ENCODE measurements at regions not wholly inside any gene's neighbourhood (a gene's known extent, or its start where the extent isn't known, plus 50 kb on each side); places are given as distances from the start of the nearest gene placed in this dataset.

DNA sequence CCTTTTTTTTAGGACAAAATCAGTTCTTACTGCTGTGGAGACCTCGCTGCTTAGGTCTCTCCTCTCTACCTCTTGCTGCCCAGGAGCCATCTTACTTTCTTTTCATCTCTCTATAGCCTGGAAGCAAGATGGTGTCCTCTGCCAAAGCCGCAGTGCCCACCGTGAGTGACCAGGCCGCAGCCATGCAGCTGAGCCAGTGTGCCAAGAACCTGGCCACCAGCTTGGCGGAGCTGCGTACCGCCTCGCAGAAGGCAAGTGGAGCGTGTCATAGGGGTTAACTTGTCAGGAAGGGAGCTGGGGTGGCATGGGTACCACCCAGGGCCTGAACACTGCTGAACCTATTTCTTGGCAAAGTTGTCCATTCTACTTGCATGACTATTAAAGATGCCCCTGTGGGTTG is 320.3 kb upstream of the TPM1 start:
- DNase-seq (ENCODE audit: low spot score): no peak
- Mint-ChIP-seq H3K9me3 (no peaks in the 10 kb centered on the region), H3K27ac (no peak overlapping the region), H3K4me1 (ENCODE audit: low read depth) (no peaks in the 10 kb centered on the region), H3K27me3 (ENCODE audit: low read depth) (no peaks in the 10 kb centered on the region), H3K36me3 (ENCODE audit: low read depth) (no peaks in the 10 kb centered on the region), H3K4me3 (no peak overlapping the region)

DNA sequence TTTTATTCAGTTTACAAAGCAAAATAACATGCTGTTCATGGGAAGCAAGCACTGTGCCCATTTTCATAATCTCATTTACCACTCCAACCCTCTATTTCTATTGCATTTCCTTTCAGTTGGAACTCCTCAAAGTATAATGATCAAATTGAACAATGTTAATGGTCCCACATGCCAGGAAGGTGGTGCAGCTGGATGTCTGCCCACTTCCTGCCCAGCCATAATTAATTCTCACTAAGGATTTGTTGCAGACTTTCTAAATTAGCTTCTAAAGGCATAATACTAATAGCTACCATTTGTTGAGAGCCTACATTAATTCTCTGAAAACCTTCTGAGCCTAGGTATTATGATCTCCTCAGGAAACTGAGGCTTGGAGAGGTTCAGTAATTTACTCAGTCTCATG is 316.1 kb upstream of the TPM1 start:
- no peaks in the 10 kb centered on the region for H3K4me1 Mint-ChIP-seq (ENCODE audit: low read depth)
- no peak for DNase-seq (ENCODE audit: low spot score)
- no peak overlapping the region for H3K27ac Mint-ChIP-seq
- no peaks in the 10 kb centered on the region for H3K9me3 Mint-ChIP-seq
- H3K36me3 Mint-ChIP-seq (ENCODE audit: low read depth): no peaks in the 10 kb centered on the region
- peaks cover 11% of the 10 kb centered on the region for H3K27me3 Mint-ChIP-seq (ENCODE audit: low read depth)
- no peak overlapping the region for H3K4me3 Mint-ChIP-seq

DNA sequence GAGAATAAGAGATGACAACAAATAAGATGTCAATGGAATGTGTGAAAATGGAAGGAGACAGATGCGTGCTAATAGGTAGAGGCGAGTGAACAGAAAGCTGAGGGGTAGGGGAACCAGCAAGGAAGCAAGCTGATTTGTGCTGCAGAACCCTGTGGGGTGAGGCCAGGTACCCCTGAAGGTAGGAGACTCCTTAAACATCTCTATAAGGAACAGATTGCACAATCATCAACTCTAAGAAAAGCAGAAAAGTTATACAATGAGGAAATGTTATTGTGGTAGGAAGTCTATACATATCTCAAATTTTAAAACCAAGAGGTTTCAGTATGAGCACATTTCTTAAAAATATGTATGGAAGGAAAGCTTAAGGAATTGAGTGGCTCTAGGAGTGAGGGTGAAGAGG is 315.0 kb upstream of the TPM1 start:
- Mint-ChIP-seq H3K4me3 (no peak overlapping the region), H3K9me3 (no peaks in the 10 kb centered on the region), H3K4me1 (ENCODE audit: low read depth) (no peaks in the 10 kb centered on the region), H3K27me3 (ENCODE audit: low read depth) (peaks cover 11% of the 10 kb centered on the region), H3K27ac (no peak overlapping the region), H3K36me3 (ENCODE audit: low read depth) (no peaks in the 10 kb centered on the region)
- no peak for DNase-seq (ENCODE audit: low spot score)

DNA sequence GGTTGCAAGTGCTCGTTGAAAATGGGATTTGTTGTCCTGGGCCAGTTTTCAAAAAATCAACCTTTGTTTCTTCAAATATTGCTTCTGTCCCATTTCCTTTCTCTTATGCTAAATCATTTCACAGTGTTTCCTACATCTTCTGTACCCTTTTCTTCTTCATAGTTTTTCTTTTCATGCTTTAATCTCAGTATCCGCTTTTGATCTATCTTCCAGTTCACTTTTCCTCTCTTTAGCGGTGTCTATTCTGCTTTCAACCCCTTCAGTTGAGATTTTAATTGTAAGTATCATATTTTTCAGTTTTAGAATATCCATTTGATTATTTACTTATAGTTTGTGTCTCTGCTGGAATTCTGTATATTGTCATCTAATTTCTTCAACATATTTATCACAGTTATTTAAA is 311.7 kb upstream of the TPM1 start:
- H3K4me1 Mint-ChIP-seq (ENCODE audit: low read depth): no peaks in the 10 kb centered on the region
- H3K27me3 Mint-ChIP-seq (ENCODE audit: low read depth): peaks cover 11% of the 10 kb centered on the region
- H3K4me3 Mint-ChIP-seq: no peak overlapping the region

DNA sequence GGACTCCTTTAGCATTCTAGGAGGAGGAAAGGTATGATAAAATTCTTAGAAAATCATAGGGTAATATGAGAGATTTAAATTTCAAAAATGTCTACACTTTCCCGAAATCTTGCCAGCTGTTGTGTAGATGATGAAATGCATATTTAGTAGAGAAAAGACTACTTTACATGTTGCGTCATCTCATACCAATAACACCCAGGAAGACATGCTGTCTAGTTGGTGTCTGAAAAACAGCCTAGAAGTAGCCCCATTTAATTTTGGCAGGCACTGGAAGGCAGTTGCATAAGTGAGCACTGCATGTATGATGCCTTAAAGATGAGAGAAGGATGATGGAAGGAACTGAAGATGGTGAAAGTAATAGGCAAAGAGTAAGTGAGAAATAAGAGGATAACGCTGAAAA is 310.5 kb upstream of the TPM1 start:
- Mint-ChIP-seq H3K9me3 (no peaks in the 10 kb centered on the region), H3K4me1 (ENCODE audit: low read depth) (no peaks in the 10 kb centered on the region), H3K4me3 (no peak overlapping the region), H3K27me3 (ENCODE audit: low read depth) (peaks cover 11% of the 10 kb centered on the region), H3K27ac (no peak overlapping the region), H3K36me3 (ENCODE audit: low read depth) (no peaks in the 10 kb centered on the region)
- no peak for DNase-seq (ENCODE audit: low spot score)

More for the DNA sequence above, 311.7 kb upstream of the TPM1 start:
- H3K9me3 Mint-ChIP-seq: no peaks in the 10 kb centered on the region
- no peak for DNase-seq (ENCODE audit: low spot score)
- H3K27ac Mint-ChIP-seq: no peak overlapping the region
- no peaks in the 10 kb centered on the region for H3K36me3 Mint-ChIP-seq (ENCODE audit: low read depth)

DNA sequence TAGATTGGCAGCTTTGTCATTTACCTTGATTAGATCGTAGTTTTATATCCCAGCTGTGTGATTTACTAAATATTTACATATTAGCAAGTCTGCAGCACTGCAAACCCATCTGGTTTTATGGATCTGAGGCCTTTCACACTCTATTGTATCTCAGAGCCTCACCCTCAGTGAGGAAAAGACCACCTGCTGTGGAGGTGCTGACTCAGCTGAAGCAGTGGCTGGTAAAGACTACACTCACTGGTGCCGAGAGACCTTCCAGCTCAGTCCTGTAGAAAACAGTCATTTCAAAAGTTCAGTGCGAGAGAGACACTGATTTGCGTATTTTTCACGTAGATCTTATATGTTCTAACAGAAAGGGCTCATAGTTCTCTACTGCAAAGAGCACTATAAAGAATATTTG is 307.8 kb upstream of the TPM1 start:
- H3K4me1 Mint-ChIP-seq (ENCODE audit: low read depth): no peaks in the 10 kb centered on the region
- DNase-seq (ENCODE audit: low spot score): no peak
- H3K27ac Mint-ChIP-seq: no peak overlapping the region
- peaks cover 3% of the 10 kb centered on the region for H3K27me3 Mint-ChIP-seq (ENCODE audit: low read depth)
- no peak overlapping the region for H3K4me3 Mint-ChIP-seq
- no peaks in the 10 kb centered on the region for H3K9me3 Mint-ChIP-seq
- H3K36me3 Mint-ChIP-seq (ENCODE audit: low read depth): no peaks in the 10 kb centered on the region

DNA sequence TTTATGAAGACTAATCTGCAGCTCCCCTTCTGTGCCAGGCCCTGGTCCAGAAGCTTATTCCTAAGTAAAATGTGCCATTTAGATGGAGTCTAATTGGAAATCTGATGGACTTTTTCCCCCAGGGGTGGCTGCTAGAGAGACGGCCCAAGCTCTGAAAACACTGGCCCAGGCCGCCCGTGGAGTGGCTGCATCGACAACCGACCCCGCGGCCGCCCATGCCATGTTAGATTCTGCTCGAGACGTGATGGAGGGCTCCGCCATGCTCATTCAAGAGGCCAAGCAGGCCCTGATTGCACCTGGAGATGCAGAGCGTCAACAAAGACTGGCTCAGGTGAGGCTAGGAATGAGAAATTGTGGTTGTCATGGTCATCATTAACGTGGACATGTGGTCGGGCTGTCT is 305.8 kb upstream of the TPM1 start:
- Mint-ChIP-seq H3K36me3 (ENCODE audit: low read depth) (no peaks in the 10 kb centered on the region), H3K4me1 (ENCODE audit: low read depth) (no peaks in the 10 kb centered on the region), H3K27me3 (ENCODE audit: low read depth) (no peaks in the 10 kb centered on the region), H3K4me3 (no peak overlapping the region), H3K27ac (no peak overlapping the region), H3K9me3 (no peaks in the 10 kb centered on the region)
- DNase-seq (ENCODE audit: low spot score): no peak

DNA sequence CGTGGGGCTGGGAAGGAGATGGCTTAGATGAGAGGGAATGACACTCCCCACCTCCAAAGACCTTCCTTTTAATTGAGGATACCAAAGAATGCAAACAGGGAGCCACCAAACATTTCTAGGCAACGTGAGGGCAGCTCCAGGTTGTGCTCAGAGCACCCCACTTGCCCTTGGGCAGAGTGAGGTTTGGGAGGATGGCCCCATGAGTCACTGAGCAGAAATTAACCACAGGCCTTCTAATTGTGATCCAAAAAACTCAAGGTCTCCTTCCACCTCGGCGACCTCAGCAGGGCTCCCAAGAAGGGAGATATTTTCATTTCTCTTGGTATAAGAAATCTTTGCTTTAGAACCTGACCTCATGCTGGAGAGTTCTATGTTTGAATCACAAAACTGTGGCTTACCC is 305.0 kb upstream of the TPM1 start:
- Mint-ChIP-seq H3K4me3 (no peak overlapping the region), H3K4me1 (ENCODE audit: low read depth) (peaks cover 3% of the 10 kb centered on the region), H3K9me3 (no peaks in the 10 kb centered on the region), H3K36me3 (ENCODE audit: low read depth) (no peaks in the 10 kb centered on the region), H3K27me3 (ENCODE audit: low read depth) (no peaks in the 10 kb centered on the region), H3K27ac (no peak overlapping the region)
- no peak for DNase-seq (ENCODE audit: low spot score)

DNA sequence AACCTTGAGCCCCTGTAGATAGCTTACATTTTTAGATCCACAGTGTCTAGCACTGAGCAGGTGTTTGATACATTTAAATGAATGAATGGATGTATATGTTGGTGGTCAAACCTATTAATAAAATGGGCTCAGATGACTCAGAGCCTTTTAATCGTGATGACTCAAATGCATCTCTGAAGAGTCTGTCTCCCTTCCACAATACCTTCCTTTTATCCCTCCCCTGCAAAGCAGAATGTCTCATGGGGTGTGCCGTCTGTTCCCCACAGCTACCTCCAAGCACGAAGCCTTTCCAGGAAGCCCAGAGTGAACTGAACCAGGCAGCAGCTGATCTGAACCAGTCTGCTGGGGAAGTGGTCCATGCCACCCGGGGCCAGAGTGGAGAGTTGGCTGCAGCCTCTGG is 303.5 kb upstream of the TPM1 start:
- no peaks in the 10 kb centered on the region for H3K36me3 Mint-ChIP-seq (ENCODE audit: low read depth)
- H3K4me1 Mint-ChIP-seq (ENCODE audit: low read depth): peaks cover 3% of the 10 kb centered on the region
- H3K27ac Mint-ChIP-seq: no peak overlapping the region
- DNase-seq (ENCODE audit: low spot score): no peak
- H3K9me3 Mint-ChIP-seq: no peaks in the 10 kb centered on the region
- H3K27me3 Mint-ChIP-seq (ENCODE audit: low read depth): no peaks in the 10 kb centered on the region
- no peak overlapping the region for H3K4me3 Mint-ChIP-seq

DNA sequence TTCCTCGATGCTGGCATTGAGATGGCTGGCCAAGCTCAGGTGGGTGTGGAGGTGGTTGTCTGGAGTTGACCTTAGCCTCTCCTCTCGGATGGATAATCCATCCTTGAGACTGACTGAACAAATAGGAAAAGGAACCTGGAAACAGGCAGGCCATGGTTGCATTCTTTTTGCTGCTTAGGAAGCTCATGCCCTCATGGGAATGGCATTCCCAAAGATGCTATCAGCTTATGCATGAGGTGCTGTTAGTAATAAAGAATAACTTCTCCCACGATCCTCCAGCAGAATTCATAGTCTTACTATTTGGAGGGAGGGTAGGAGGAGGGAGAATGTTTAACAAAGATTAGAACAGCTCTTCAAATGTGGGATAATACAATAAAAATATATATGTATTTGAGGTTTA is 303.0 kb upstream of the TPM1 start:
- no peaks in the 10 kb centered on the region for H3K36me3 Mint-ChIP-seq (ENCODE audit: low read depth)
- H3K4me1 Mint-ChIP-seq (ENCODE audit: low read depth): peaks cover 3% of the 10 kb centered on the region
- H3K4me3 Mint-ChIP-seq: no peak overlapping the region
- no peaks in the 10 kb centered on the region for H3K27me3 Mint-ChIP-seq (ENCODE audit: low read depth)
- no peak overlapping the region for H3K27ac Mint-ChIP-seq
- no peak for DNase-seq (ENCODE audit: low spot score)
- H3K9me3 Mint-ChIP-seq: no peaks in the 10 kb centered on the region

DNA sequence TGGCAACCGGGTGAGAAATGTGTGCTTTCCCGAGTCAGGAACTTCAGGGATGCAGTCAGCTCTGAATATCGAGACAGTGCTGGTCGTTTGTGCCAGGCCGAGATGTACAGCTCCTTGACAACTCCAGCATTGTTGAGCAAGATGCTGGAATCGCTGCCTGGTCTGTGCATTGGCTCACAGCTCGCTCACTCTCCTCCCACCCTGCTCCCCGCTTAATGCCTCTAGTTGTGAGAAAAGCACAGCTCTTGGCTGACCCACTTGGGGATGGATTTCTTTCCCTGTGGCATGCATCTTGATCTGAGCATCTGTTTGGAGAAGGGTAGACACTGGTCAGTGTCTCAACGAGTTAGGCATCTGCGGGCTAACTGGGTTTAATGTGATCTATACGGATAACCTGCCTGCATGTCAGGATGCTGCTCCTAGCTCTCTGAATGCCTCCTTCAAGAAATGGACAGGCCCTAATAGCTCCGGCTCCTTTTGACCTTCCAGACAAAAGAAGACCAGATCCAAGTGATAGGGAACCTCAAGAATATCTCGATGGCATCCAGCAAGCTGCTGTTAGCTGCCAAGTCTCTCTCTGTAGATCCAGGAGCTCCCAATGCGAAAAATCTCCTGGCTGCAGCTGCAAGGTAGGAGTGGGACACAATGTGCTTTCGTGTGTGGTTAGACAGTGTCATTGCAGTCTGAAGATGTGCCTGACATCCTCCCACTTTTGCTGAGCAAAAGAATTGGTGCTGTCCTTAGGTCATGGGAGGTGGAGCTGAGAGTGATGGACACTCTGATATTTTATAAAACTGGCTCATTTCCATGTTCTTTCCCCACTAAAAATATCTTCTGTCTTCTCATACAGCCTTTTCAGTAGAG is 302.2 kb upstream of the TPM1 start:
- Mint-ChIP-seq H3K9me3 (no peaks in the 10 kb centered on the region), H3K27me3 (ENCODE audit: low read depth) (no peaks in the 10 kb centered on the region), H3K36me3 (ENCODE audit: low read depth) (no peaks in the 10 kb centered on the region), H3K27ac (no peak overlapping the region), H3K4me3 (no peak overlapping the region), H3K4me1 (ENCODE audit: low read depth) (peaks cover 3% of the 10 kb centered on the region)
- DNase-seq (ENCODE audit: low spot score): no peak

DNA sequence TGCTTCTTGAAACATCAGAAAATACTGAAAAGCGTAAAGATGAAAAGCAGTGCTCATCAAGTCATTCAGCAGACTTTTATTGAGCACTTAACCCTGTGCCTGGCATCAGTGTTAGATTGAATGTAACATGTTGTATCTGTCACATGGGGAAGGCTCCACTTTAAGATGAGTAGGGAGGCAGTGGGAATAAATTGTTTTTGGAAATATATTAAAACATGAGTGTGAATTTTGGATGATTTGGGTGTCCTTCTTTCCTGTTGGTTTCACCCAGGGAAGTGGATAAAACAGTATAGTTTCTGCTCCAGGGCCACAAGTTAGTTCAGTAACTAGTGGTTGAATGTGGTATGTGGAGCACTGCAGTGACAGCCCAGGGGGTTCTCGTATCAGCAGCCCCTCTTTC is 301.4 kb upstream of the TPM1 start:
- H3K27ac Mint-ChIP-seq: no peak overlapping the region
- no peaks in the 10 kb centered on the region for H3K27me3 Mint-ChIP-seq (ENCODE audit: low read depth)
- H3K36me3 Mint-ChIP-seq (ENCODE audit: low read depth): no peaks in the 10 kb centered on the region
- DNase-seq (ENCODE audit: low spot score): no peak
- H3K9me3 Mint-ChIP-seq: no peaks in the 10 kb centered on the region
- H3K4me1 Mint-ChIP-seq (ENCODE audit: low read depth): peaks cover 3% of the 10 kb centered on the region
- H3K4me3 Mint-ChIP-seq: no peak overlapping the region

DNA sequence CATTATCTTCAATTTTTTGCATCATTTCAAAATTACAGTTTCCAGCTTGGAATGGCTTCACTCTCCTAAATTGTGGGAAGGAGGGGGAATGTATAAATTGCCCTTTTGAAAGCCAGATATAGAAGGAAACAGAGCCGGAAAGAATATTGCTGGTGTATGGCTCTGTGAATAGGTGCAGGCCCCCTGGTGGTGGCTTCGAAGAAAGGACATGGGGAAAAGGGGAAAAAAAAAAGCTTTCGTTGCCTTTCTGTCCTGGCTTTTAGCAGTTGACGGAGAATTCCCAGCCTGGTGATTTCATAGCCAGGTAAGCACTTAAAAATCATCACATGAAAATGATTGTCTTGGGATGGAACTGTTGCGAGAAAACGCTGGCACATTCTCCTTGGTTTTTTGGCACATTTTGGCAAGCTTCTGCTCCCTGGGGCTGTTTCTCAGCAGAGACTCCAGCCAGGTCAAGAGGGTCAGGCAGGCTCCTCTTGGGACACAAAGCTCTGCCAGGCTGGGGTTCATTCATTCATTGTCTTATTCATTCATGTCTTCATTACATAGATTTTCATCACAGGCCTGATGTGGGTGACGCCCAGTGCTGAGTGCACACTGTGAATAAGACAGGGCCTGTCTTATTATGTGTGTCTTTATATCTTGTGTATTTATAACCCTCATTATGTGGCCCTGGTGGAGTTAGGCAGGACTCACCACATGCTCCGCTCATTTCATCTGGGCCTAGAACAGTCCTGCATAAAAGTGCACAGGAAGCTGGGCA is 300.0 kb upstream of the TPM1 start:
- H3K9me3 Mint-ChIP-seq: no peaks in the 10 kb centered on the region
- no peaks in the 10 kb centered on the region for H3K36me3 Mint-ChIP-seq (ENCODE audit: low read depth)
- no peaks in the 10 kb centered on the region for H3K27me3 Mint-ChIP-seq (ENCODE audit: low read depth)
- peaks cover 3% of the 10 kb centered on the region for H3K4me1 Mint-ChIP-seq (ENCODE audit: low read depth)
- no peak overlapping the region for H3K4me3 Mint-ChIP-seq
- no peak for DNase-seq (ENCODE audit: low spot score)
- H3K27ac Mint-ChIP-seq: no peak overlapping the region

DNA sequence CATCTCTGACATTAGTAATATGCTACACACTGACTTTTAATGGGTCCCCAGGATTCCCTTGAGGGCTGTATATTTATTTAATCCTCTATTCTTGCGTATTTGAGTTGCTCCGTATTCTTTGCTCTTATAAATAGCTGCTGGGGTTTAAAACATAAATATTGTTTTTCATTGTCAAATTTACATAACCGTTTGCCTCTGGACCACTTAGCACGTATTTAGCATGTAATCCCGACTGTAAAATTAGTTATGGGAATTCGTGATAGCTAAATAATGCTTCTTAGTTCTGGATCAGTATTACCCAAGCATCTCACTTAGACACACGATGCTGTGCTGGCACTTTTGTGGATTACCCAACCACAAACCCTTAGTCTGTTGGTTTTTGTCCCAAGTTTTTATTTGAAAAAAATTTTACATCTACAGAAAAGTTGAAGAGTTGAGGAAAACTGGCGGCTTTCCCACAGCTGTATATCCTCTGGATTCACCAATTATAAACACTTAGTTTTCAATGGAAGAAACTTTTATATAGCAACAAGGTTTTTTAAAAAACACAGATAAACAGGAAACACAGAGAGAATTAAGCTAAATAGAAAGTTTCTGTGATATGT is 296.8 kb upstream of the TPM1 start:
- H3K9me3 Mint-ChIP-seq: no peaks in the 10 kb centered on the region
- H3K4me3 Mint-ChIP-seq: no peak overlapping the region
- no peaks in the 10 kb centered on the region for H3K27me3 Mint-ChIP-seq (ENCODE audit: low read depth)
- no peaks in the 10 kb centered on the region for H3K36me3 Mint-ChIP-seq (ENCODE audit: low read depth)
- peaks cover 3% of the 10 kb centered on the region for H3K4me1 Mint-ChIP-seq (ENCODE audit: low read depth)
- no peak for DNase-seq (ENCODE audit: low spot score)
- no peak overlapping the region for H3K27ac Mint-ChIP-seq
